AG04449 (cell line): ENCODE measurements at regions not wholly inside any gene's neighbourhood (a gene's known extent, or its start where the extent isn't known, plus 50 kb on each side); places are given as distances from the start of the nearest gene placed in this dataset.

Experiments used
- CTCF ChIA-PET: fragments of 350-600 bp; formaldehyde crosslinking; extraction: SDS; loops from one replicate; lab custom pipeline; 2021; ENCODE audit warnings: antibody characterized with exemption; lab: Yijun Ruan, JAX
- POLR2A ChIA-PET: fragments of 400-600, 350-600 bp; formaldehyde crosslinking; extraction: SDS; loops from one replicate; lab custom pipeline; 2020; ENCODE audit warnings: antibody characterized with exemption, inconsistent platforms; lab: Yijun Ruan, JAX
- DNase-seq: peaks from one replicate; pipeline ENCODE4 v3.0.0-alpha.2; 2010; ENCODE audit warnings: low read depth, low spot score
- H3K4me3 ChIP-seq: 2 replicates; pipeline ENCODE4 v1.5.1; 2011; ENCODE audit warnings: low read depth, mild to moderate bottlenecking, control low read depth, low read length
- CTCF ChIP-seq: IDR thresholded peaks from one replicate; pipeline ENCODE4 v1.5.1; 2011; ENCODE audit warnings: mild to moderate bottlenecking, moderate library complexity, low read length, control low read depth, inconsistent platforms; ENCODE audit not compliant: insufficient read depth; ENCODE audit errors: missing control alignments

DNA sequence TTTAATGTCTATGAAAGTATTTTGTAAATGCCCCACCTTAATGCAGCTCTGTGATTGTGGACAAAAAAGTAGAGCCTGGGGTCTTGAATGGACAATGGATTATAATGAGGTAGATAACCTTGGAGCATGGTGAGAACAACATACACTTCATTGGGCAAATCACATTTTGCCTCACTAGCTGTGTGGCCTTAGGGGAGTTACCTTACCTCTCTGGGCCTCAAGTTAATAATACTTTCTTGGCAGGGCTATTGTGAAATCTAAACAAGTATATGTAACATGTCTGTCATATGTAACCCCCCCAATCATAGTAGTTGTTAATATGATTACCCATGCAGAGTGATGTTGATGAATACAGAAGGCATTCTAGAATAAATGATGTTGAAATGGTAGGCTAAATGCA, 213.6 kb upstream of the ANKRD55 start:
- no peak for DNase-seq
- ChIA-PET CTCF (no interaction called here), POLR2A (no interaction called here)
- H3K4me3 ChIP-seq = no peak overlapping the region
- TF ChIP-seq CTCF = no peak

DNA sequence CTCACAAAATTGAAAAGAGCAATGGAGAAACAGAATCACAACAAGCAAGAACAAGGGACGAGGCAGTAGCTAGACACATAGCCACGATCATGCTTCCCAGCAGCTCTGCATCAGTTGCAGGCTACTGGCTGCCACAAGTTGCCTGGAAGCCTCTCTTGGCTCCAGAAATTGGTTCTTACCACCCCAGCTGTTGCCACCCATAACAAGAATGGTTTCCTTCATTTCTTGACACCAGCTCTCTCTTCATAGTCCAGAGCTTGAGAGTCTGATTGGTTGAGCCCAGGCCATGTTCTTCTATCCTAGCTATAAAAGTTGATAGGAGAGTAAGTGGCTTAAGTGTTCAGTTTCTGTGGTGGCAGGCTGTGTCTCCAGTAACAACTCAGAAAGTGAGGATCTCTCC, 210.7 kb upstream of the ANKRD55 start:
- no peak for DNase-seq
- CTCF ChIA-PET = interaction anchor here (1.2 kb wide), 1 partner anchor 173 kb away, joined by 3 read pairs; no protein-coding TSS in a partner anchor
- POLR2A ChIA-PET = no interaction called here
- no peak for TF ChIP-seq CTCF
- no peak overlapping the region for H3K4me3 ChIP-seq

DNA sequence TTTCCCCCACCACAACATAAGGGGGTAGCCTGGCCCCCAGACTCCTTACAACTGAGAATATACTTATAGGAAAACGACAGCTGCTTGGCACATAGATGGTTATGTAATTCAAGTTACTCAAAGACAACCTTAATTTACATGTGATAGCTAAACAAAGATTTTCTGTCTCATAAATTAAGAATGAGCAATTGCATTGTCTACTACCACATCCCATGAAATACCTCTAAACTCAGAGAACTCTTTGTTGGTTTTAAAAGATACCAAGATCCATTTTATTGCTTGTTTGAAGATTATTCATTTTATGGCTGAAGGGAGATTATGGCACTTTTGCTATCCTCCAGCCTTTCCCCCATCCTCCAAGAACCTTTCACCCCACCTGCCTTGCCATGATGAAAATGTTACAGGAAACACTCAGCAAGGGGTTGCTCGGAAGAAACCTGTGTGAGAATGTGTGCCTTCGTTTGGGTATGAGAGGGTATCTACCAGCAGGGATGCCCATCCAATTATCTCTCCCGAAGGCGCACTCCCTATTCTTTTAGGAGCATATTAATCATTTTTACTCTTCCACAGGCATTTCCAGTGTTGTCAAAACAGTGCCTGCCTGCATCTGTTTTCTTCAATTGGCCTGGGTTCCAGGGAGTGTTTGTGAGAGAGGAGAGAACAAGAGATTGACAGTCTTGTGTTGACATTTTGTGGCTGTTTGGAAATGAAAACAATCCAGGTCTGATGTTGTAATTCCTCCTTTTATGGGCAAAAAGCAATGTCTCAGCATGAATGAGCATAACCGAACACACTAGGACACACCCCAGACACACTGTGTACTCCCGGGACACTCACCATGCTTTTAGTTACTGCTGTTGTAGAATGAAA, 208.0 kb upstream of the ANKRD55 start:
- DNase-seq = no peak
- CTCF ChIA-PET = no interaction called here
- no peak overlapping the region for H3K4me3 ChIP-seq
- POLR2A ChIA-PET = no interaction called here
- no peak for TF ChIP-seq CTCF

DNA sequence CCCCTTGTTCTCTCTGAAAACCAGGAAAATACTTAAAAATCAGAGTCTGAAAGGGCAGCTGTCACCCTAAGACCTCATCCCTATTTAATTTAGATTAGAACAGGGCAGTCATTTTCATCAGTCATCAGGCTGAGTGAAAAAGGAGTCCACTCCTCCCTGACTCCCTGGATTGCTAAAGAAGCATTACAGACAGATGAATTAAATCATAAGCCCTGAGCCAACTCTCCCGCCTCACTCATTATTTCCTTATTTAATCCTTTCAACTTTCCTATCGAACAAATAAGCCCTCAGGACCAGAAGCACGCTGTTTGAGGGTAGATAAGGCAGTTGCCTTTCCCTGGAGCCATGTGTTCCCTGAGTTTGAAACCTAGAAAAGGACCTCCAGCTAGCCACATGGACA, 201.9 kb upstream of the ANKRD55 start:
- ChIA-PET POLR2A (no interaction called here), CTCF (no interaction called here)
- no peak for TF ChIP-seq CTCF
- no peak for DNase-seq
- H3K4me3 ChIP-seq = no peak overlapping the region

- no peak overlapping the region for H3K4me3 ChIP-seq
- ChIA-PET CTCF (no interaction called here), POLR2A (no interaction called here)
- DNase-seq = no peak
- TF ChIP-seq CTCF = no peak
These were observed 200.0 kb upstream of the ANKRD55 start for GRCh38 chr5:56433039-56433617.

DNA sequence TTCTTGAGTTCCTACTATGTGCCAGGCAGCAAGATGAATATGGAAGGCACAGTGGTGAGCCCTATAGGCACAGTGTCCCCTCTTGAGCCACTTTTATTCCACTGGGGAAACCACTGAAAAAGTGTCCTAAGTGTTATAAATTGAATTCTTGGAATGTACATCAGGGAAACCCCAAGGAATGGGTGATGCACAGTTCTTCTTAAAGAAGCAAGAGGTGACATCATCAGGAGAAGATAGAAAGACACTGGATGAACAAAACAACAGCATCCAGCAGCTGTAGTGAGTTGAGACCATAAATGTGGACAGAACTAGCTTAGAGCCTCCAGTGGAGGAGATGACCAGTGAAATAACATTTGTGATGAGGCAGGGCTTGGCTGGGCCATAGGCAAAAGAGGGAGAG, 199.2 kb upstream of the ANKRD55 start:
- CTCF ChIA-PET = no interaction called here
- no peak overlapping the region for H3K4me3 ChIP-seq
- POLR2A ChIA-PET = no interaction called here
- no peak for DNase-seq
- no peak for TF ChIP-seq CTCF
